Gastrocnemius medialis (tissue), 4 donors: ENCODE measurements at regions not wholly inside any gene's neighbourhood (a gene's known extent, or its start where the extent isn't known, plus 50 kb on each side); places are given as distances from the start of the nearest gene placed in this dataset.

Experiments
- CTCF ChIP-seq, 5 experiments: fragments of 450-650 bp in 3 of 5; fragments of 200-600 bp in 2 of 5; sonication (generic) in 2 of 5; IDR thresholded peaks in 4 of 5; conservative IDR thresholded peaks in 1 of 5; 1 replicate in 4 of 5; 2 replicates in 1 of 5; pipeline ENCODE4 v1.5.1; 2016 to 2019; ENCODE audit warnings: antibody characterized with exemption in 5 of 5, mild to moderate bottlenecking in 3 of 5, moderate library complexity in 3 of 5
- POLR2A ChIP-seq, 2 donors: fragments of 450-650 bp; IDR thresholded peaks; one replicate each; pipeline ENCODE4 v1.6.1; 2017; ENCODE audit warnings: antibody characterized with exemption in 2 of 2, mild to moderate bottlenecking in 2 of 2, moderate library complexity in 2 of 2

GRCh38 chr4:89509708-89510281 lies 202.2 kb upstream of the GPRIN3 start:
- TF ChIP-seq CTCF (IDR thresholded peaks at IDR 0.05 in 4 of 5, conservative IDR thresholded peaks at IDR 0.05 in 1 of 5) (no peak), POLR2A (IDR thresholded peaks at IDR 0.05) (no peak)
